Inferior parietal cortex (tissue), 1 donor: ENCODE measurements at regions not wholly inside any gene's neighbourhood (a gene's known extent, or its start where the extent isn't known, plus 50 kb on each side); places are given as distances from the start of the nearest gene placed in this dataset.

Source experiments
- DNase-seq: peaks from one replicate; pipeline ENCODE4 v3.0.0-alpha.2; 2016; ENCODE audit errors: extremely low spot score

GRCh38 chr11:90775567-90776165, 552.8 kb upstream of the CHORDC1 start:
- no peak for DNase-seq

- no peak for DNase-seq
Measured at GRCh38 chr11:90774727-90775566, 552.1 kb upstream of the CHORDC1 start.

GRCh38 chr11:90770007-90770406, 547.2 kb upstream of the CHORDC1 start:
- DNase-seq, result no peak

- peak; percentile 20 for DNase-seq
Measured at GRCh38 chr11:90766121-90766520, 543.3 kb upstream of the CHORDC1 start.

- no peak for DNase-seq
Measured at GRCh38 chr11:90764691-90765090, 541.8 kb upstream of the CHORDC1 start.

GRCh38 chr11:90757849-90758494, 535.1 kb upstream of the CHORDC1 start:
- no peak for DNase-seq

GRCh38 chr11:90756617-90757016, 533.8 kb upstream of the CHORDC1 start:
- DNase-seq, result no peak

- DNase-seq, result no peak
Measured at GRCh38 chr11:90753546-90753945, 530.7 kb upstream of the CHORDC1 start.

- DNase-seq, result no peak
Measured at GRCh38 chr11:90747057-90747456, 524.2 kb upstream of the CHORDC1 start.

- no peak for DNase-seq
Measured at GRCh38 chr11:90744169-90744568, 521.3 kb upstream of the CHORDC1 start.

GRCh38 chr11:90738799-90739198, 516.0 kb upstream of the CHORDC1 start:
- DNase-seq, result no peak

GRCh38 chr11:90737444-90738050, 514.7 kb upstream of the CHORDC1 start:
- no peak for DNase-seq

GRCh38 chr11:90732486-90732885, 509.6 kb upstream of the CHORDC1 start:
- DNase-seq, result no peak

GRCh38 chr11:90723475-90723874, 500.6 kb upstream of the CHORDC1 start:
- DNase-seq, result no peak

- no peak for DNase-seq
Measured at GRCh38 chr11:90722552-90723190, 499.8 kb upstream of the CHORDC1 start.

GRCh38 chr11:90717522-90717921, 494.7 kb upstream of the CHORDC1 start:
- DNase-seq, result no peak

- no peak for DNase-seq
Measured at GRCh38 chr11:90705661-90706060, 482.8 kb upstream of the CHORDC1 start.

- no peak for DNase-seq
Measured at GRCh38 chr11:90704510-90704909, 481.7 kb upstream of the CHORDC1 start.

GRCh38 chr11:90701716-90702115, 478.9 kb upstream of the CHORDC1 start:
- no peak for DNase-seq

- no peak for DNase-seq
Measured at GRCh38 chr11:90700789-90701439, 478.1 kb upstream of the CHORDC1 start.

- DNase-seq, result no peak
Measured at GRCh38 chr11:90699791-90700400, 477.0 kb upstream of the CHORDC1 start.
